K562 (cell line): ENCODE measurements at regions not wholly inside any gene's neighbourhood (a gene's known extent, or its start where the extent isn't known, plus 50 kb on each side); places are given as distances from the start of the nearest gene placed in this dataset.

Experiments
- ATAC-seq: fragments of 200-7000 bp; cut with Tn5 transposase; 3 replicates; pipeline ENCODE4 v1.9.1; 2020; ENCODE audit warnings: moderate library complexity
- BruUV-seq: library from RNA; stranded (reverse); fragments of 400-500 nt; replicated peaks from 2 replicates; lab custom pipeline; 2021; lab: Mats Ljungman, UMichigan
- CTCF ChIA-PET: fragments of 300-600 bp; formaldehyde crosslinking; extraction: SDS; loops from one replicate; lab custom pipeline; 2021; ENCODE audit warnings: low intra/inter-chr PET ratio; lab: Yijun Ruan, JAX
- POLR2A ChIA-PET: fragments of 300-600, 350-650 bp; sonication (Branson Sonifier 250); formaldehyde crosslinking; extraction: SDS; loops from one replicate; lab custom pipeline; 2021; ENCODE audit warnings: antibody characterized with exemption, inconsistent platforms; lab: Yijun Ruan, JAX
- DNase-seq, 4 experiments: peaks; one replicate each; pipeline versions ENCODE4 v3.0.0 to v3.0.0-alpha.2; 2011 to 2018; ENCODE audit warnings: low spot score in 3 of 4, mixed read lengths in 3 of 4; ENCODE audit errors: extremely low read depth in 1 of 4
- FAIRE-seq: peaks from 2 replicates; lab custom pipeline; 2011; peaks lifted over from hg19 to GRCh38; lab: Jason Lieb, UNC
- H2AFZ ChIP-seq: 2 replicates; pipeline ENCODE4 v1.6.0; 2011; ENCODE audit warnings: low read depth, low read length, control low read depth, inconsistent platforms
- H3K27ac ChIP-seq: fragments of 200-600 bp; 3 replicates; pipeline ENCODE4 v1.8.0; 2011; ENCODE audit warnings: low read depth, mild to moderate bottlenecking, control low read depth, inconsistent platforms, low read length, moderate library complexity, mixed read lengths; ENCODE audit errors: extremely low read depth
- H3K27me3 ChIP-seq, 2 experiments: fragments of 300-600 bp in 1 of 2; 2 replicates in 1 of 2; 3 replicates in 1 of 2; pipeline versions ENCODE4 v1.6.0 to v1.8.0; 2011; ENCODE audit warnings: inconsistent platforms in 2 of 2, low read length in 2 of 2, mild to moderate bottlenecking in 1 of 2, mixed read lengths in 1 of 2, moderate library complexity in 1 of 2; ENCODE audit not compliant: control insufficient read depth in 2 of 2, insufficient read depth in 2 of 2
- H3K36me3 ChIP-seq: fragments of 300-600 bp; 3 replicates; pipeline ENCODE4 v1.8.0; 2011; ENCODE audit warnings: mild to moderate bottlenecking, low read length, inconsistent platforms; ENCODE audit not compliant: control insufficient read depth, insufficient read depth
- H3K4me1 ChIP-seq, 2 experiments: fragments of 200-600 bp in 1 of 2; replicated peaks in 1 of 2; 2 replicates in 1 of 2; 3 replicates in 1 of 2; pipeline versions ENCODE4 v1.5.1 to v1.8.0; 2011; ENCODE audit warnings: inconsistent platforms in 2 of 2, low read length in 2 of 2, mild to moderate bottlenecking in 1 of 2, mixed read lengths in 1 of 2, moderate library complexity in 1 of 2; ENCODE audit not compliant: control insufficient read depth in 2 of 2, insufficient read depth in 2 of 2
- H3K4me2 ChIP-seq: 2 replicates; pipeline ENCODE4 v1.6.1; 2011; ENCODE audit warnings: low read length, control low read depth, inconsistent platforms, mixed read lengths; ENCODE audit not compliant: insufficient read depth
- H3K4me3 ChIP-seq: fragments of 200-600 bp; sonication (generic), shearing (Covaris generic); 2 replicates; pipeline ENCODE4 v1.5.1; 2016; ENCODE audit warnings: control low read depth, inconsistent platforms
- H3K79me2 ChIP-seq: fragments of 200-600 bp; 3 replicates; pipeline ENCODE4 v1.8.0; 2011; ENCODE audit warnings: low read length, inconsistent platforms; ENCODE audit not compliant: control insufficient read depth, insufficient read depth
- H3K9ac ChIP-seq, 2 experiments: 2 replicates each; pipeline versions ENCODE4 v1.6.0 to v1.6.1; 2011; ENCODE audit warnings: low read depth in 2 of 2, low read length in 2 of 2, control low read depth in 1 of 2, inconsistent platforms in 1 of 2, mild to moderate bottlenecking in 1 of 2, mixed read lengths in 1 of 2; ENCODE audit not compliant: insufficient read depth in 1 of 2
- H3K9me1 ChIP-seq: one replicate; pipeline ENCODE4 v1.6.0; 2011; ENCODE audit warnings: inconsistent platforms, mild to moderate bottlenecking, low read length, moderate library complexity; ENCODE audit not compliant: control insufficient read depth, insufficient read depth
- H3K9me3 ChIP-seq: replicated peaks from 2 replicates; pipeline ENCODE4 v1.5.1; 2011; ENCODE audit warnings: low read depth, low read length, inconsistent platforms; ENCODE audit not compliant: control insufficient read depth, insufficient read depth
- H4K20me1 ChIP-seq: replicated peaks from 2 replicates; pipeline ENCODE4 v1.6.1; 2011; ENCODE audit warnings: low read length, inconsistent platforms, mixed read lengths; ENCODE audit not compliant: control insufficient read depth, insufficient read depth
- ATF4 ChIP-seq: fragments of 450-650 bp; formaldehyde crosslinking; IDR thresholded peaks from 2 replicates; pipeline ENCODE4 v1.4.0; 2022; ENCODE audit warnings: mild to moderate bottlenecking, moderate library complexity
- NFIC ChIP-seq: fragments of 450-650 bp; IDR thresholded peaks from 2 replicates; pipeline ENCODE4 v1.6.1; 2017; ENCODE audit warnings: mild to moderate bottlenecking, inconsistent platforms
- ZNF518B ChIP-seq: fragments of 250-450 bp; sonication (Bioruptor Pico); IDR thresholded peaks from 2 replicates; pipeline ENCODE4 v1.5.0; 2021; ENCODE audit warnings: mild to moderate bottlenecking, moderate library complexity
- WGBS: fragments of 100-300 bp; shearing (Covaris generic); methylation state at CpG from one replicate; pipeline ENCODE4 v1.1.6; 2016; ENCODE audit warnings: low coverage, mixed read lengths; ENCODE audit not compliant: insufficient coverage; ENCODE audit errors: missing lambda C conversion rate; 5-methylcytosine and 5-hydroxymethylcytosine counted together
- in situ Hi-C: fragments of 300-500 bp; cut with MboI; formaldehyde crosslinking; loops from 4 replicates; pipeline ENCODE4 v1.15.0; 2018; ENCODE audit warnings: inconsistent platforms, mixed read lengths
- intact Hi-C: fragments of 100-400 bp; cut with micrococcal nuclease; formaldehyde crosslinking; loops from 2 replicates; pipeline ENCODE4 v1.14.2; 2022

GRCh38 chr4:10312568-10312967 lies 144.7 kb downstream of the ZNF518B start:
- H3K9me1 ChIP-seq, result no peaks in the 10 kb centered on the region
- H4K20me1 ChIP-seq, result no peaks in the 10 kb centered on the region
- H2AFZ ChIP-seq, result no peak overlapping the region
- POLR2A ChIA-PET, result interaction anchor here (1.2 kb wide), 1 partner anchor 19 kb away, joined by 3 read pairs; no protein-coding TSS in a partner anchor
- H3K9ac ChIP-seq, result no peak overlapping the region
- no peak overlapping the region for H3K4me2 ChIP-seq
- no peak for FAIRE-seq
- intact Hi-C loops, result no loop called here
- H3K4me1 ChIP-seq, result peaks cover 0 to 17% of the 10 kb centered on the region in 2 experiments; a peak in 3 of 5 replicates
- no peaks in the 10 kb centered on the region for H3K36me3 ChIP-seq
- H3K27ac ChIP-seq, result no peak overlapping the region
- no peak for ATAC-seq
- TF ChIP-seq ATF4 (CRISPR knock-in tag), result no peak
- TF ChIP-seq ZNF518B (CRISPR knock-in tag), result no peak
- TF ChIP-seq NFIC, result no peak
- TF ChIP-seq, all 486 proteins: peak for 0
- Histone ChIP-seq H3K27me3 (no peaks in the 10 kb centered on the region), H3K4me3 (no peak overlapping the region), H3K9me3 (no peaks in the 10 kb centered on the region), H3K79me2 (no peaks in the 10 kb centered on the region)
- WGBS, result 79% methylated on average over 3 of the region's 3 CpGs
- no TSS peak for BruUV-seq
- no peak for DNase-seq
- in situ Hi-C loops, result no loop called here
- CTCF ChIA-PET, result no interaction called here
